Stimulated activated naive CD8-positive, alpha-beta T cell treated with anti-CD3 and anti-CD28 coated beads, Interleukin-15, amount 100 ng/mL, for 72 hours (primary cell): ENCODE measurements at regions not wholly inside any gene's neighbourhood (a gene's known extent, or its start where the extent isn't known, plus 50 kb on each side); places are given as distances from the start of the nearest gene placed in this dataset.

Source experiments
- ATAC-seq: fragments of 150-1000 bp; cut with Tn5 transposase; 2 replicates; pipeline ENCODE4 v1.10.0; 2021; ENCODE audit warnings: mild to moderate bottlenecking, moderate library complexity
- DNase-seq, 2 donors: peaks; one replicate each; pipeline ENCODE4 v3.0.0; 2021 to 2022
- H3K27ac Mint-ChIP-seq, 2 donors: one replicate each; pipeline ENCODE4 v1.8.0; 2022; ENCODE audit warnings: mild to moderate bottlenecking in 2 of 2, mixed read lengths in 2 of 2, moderate library complexity in 2 of 2
- H3K27me3 Mint-ChIP-seq: one replicate; pipeline ENCODE4 v1.8.0; 2022; ENCODE audit warnings: mixed read lengths
- H3K4me1 Mint-ChIP-seq: one replicate; pipeline ENCODE4 v1.8.0; 2022; ENCODE audit warnings: mild to moderate bottlenecking, mixed read lengths
- H3K4me3 Mint-ChIP-seq, 2 donors: one replicate each; pipeline ENCODE4 v1.8.0; 2022; ENCODE audit warnings: mild to moderate bottlenecking in 2 of 2, mixed read lengths in 2 of 2, moderate library complexity in 1 of 2
- H3K9me3 Mint-ChIP-seq, 2 donors: one replicate each; pipeline ENCODE4 v1.8.0; 2022; ENCODE audit warnings: mixed read lengths in 2 of 2

DNA sequence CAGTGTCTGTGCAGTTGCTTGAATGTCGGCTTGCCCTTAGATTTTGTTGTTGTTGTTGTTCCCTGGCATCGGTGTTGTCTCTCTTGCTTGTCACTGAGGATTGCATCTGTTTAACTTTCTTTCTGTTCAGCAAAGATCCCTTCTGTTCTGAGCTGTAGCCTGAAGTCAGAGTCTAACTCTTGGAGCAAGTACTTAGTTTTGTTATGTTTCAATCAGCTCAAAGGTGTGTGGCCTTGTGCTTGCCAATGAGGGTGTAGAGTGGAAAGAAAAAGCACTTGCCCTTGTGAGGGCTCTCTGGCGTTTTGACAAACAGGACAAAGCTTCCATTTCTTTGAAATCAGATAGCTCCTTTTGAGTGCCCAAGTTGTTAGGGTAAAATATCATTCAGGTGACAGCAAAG, 757.1 kb upstream of the CDH7 start:
- ATAC-seq = no peak
- peaks cover 0 to 5% of the 10 kb centered on the region in 2 donors for H3K9me3 Mint-ChIP-seq
- no peak for DNase-seq
- H3K4me3 Mint-ChIP-seq = no peak overlapping the region
- H3K27ac Mint-ChIP-seq = no peak overlapping the region
- H3K4me1 Mint-ChIP-seq = no peaks in the 10 kb centered on the region
- no peaks in the 10 kb centered on the region for H3K27me3 Mint-ChIP-seq

DNA sequence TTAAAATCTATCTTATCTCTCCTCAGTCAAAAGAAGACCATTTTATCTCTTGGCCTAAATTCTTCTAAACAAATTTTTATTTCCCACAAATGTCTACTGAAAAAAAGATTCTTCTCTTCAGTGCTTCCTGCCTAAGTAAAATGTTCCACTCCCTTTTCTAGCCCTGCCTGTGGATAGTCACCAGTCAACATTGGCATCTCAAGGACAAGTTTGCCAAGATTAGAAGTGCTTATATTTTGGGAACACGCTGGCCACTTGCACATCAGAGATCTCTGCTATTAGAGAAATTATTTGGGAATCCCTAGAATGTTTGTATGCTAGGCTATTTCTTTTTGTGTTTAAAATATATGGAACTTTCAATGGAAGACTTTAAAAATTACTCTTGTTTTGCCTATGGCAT, 758.2 kb upstream of the CDH7 start:
- Mint-ChIP-seq H3K9me3 (peaks cover 0 to 5% of the 10 kb centered on the region in 2 donors), H3K4me1 (no peaks in the 10 kb centered on the region), H3K27me3 (no peaks in the 10 kb centered on the region), H3K4me3 (no peak overlapping the region), H3K27ac (no peak overlapping the region)
- ATAC-seq = no peak
- no peak for DNase-seq

DNA sequence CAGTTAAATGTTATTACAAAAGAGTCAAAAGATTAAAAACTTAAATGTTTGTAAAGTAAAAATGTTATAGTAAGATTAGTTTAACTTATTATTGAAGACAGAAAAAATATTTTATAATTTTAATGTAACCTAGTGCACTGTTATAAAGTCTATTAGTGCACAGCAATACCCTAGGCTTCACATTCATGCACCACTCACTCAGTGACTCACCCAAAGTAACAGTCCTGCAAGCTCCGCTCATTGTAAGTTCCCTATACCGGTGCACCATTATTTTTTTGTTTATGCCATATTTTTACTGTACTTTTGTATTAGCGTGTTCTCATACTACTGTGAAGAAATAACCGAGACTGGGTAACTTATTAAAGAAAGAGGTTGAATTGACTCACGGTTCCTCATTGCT, 759.7 kb upstream of the CDH7 start:
- Mint-ChIP-seq H3K27ac (no peak overlapping the region), H3K9me3 (peaks cover 0 to 5% of the 10 kb centered on the region in 2 donors), H3K27me3 (no peaks in the 10 kb centered on the region), H3K4me3 (no peak overlapping the region), H3K4me1 (no peaks in the 10 kb centered on the region)
- DNase-seq = no peak
- ATAC-seq = no peak

DNA sequence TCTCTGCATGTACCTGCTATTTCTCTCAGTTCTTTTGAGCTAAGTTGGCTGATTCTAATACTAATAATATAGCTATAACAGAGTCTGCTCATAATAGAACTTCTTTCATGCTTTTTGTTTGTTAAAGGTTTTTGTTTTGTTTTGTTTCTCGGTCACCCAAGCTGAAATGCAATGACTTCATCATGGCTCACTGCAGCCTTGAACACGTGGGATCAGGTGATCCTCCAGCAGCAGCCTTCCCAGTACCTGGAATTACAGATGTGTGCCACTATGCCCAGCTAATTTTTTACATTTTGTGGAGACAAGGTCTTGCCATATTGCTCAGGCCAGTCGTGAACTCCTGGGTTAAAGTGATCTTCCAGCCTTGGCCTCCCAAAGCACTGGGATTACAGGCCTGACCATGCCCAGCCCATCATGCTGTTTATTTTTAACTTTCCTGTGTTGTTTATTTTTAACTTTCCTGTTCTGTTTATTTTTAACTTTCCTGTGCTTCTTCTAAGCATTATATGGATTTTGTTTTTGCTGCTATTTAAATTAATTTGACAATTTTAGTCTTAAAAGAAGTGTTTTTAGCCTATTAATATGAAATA, 763.8 kb upstream of the CDH7 start:
- no peak overlapping the region for H3K4me3 Mint-ChIP-seq
- H3K9me3 Mint-ChIP-seq = peaks cover 0 to 5% of the 10 kb centered on the region in 2 donors
- no peaks in the 10 kb centered on the region for H3K27me3 Mint-ChIP-seq
- H3K4me1 Mint-ChIP-seq = no peaks in the 10 kb centered on the region
- no peak for ATAC-seq
- no peak for DNase-seq
- no peak overlapping the region for H3K27ac Mint-ChIP-seq

DNA sequence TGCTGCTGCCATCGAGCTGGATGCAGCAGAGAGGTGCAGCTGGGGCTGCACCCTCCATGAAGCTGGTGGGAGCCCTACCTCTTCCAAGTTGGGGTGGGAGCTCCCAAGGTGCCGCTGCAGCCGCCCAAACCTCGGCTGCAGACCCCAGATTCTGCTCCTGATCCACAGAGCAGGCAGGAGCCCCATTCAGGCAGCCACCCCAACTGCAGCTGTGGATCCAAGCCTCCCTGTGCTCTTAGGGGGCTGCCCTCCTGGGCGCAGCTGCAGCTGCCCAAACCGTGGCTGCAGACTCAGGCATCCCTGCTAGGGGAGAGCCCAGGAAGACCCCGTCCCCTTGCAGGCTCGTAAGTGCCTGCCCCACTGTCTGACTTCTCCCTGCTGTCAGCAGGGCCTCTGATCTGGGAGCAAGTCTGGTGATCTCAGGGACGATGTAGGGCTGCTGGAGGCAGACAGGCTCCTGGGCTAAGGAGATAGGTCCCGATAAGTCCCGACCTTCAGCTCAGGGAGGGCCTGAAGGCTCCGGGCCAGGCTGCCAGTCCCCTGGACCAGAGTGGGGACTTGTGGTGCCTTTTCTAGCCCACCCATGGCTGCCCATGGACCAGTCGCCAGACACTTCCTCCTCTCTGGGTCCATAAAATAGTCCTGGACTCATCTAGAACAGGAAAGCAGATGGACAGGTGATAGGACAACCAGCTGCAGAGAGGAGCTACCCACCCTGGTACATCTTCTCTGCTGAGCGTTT, 767.1 kb upstream of the CDH7 start:
- no peak for DNase-seq
- H3K4me1 Mint-ChIP-seq = no peaks in the 10 kb centered on the region
- no peaks in the 10 kb centered on the region for H3K9me3 Mint-ChIP-seq
- no peak for ATAC-seq
- no peaks in the 10 kb centered on the region for H3K27me3 Mint-ChIP-seq
- no peak overlapping the region for H3K4me3 Mint-ChIP-seq
- no peak overlapping the region for H3K27ac Mint-ChIP-seq

DNA sequence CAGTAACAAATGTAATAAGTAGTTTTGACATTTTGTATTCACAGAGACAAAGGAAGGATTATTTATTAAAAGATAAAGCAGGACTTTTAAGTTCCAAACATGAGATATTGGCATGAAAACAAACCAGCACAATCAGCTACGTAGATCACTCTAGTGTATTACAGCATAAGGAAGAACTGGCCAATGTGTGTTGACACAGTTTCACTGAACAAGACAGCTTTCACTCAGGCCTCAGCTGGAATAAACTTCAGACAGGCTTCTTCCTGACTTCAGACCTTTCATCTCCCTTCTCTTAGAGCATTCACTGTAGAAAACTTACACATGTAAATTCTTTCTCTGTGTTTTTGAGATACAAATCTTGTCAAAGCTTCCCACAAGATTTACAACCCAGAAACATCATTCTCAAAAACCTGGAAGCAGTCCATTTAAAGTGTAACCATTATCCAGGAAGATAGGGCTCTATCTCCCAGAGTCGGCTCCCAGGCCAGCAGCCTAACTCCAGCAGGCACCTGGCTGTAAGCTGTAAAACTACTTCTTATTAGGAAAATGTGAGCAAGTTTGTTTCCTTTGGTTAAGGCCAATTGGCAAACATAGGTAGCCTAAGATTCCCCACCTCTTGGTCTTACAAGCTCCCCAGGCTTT, 768.3 kb upstream of the CDH7 start:
- no peaks in the 10 kb centered on the region for H3K4me1 Mint-ChIP-seq
- H3K27me3 Mint-ChIP-seq = no peaks in the 10 kb centered on the region
- DNase-seq (no peak), ATAC-seq (no peak)
- no peak overlapping the region for H3K4me3 Mint-ChIP-seq
- H3K9me3 Mint-ChIP-seq = no peaks in the 10 kb centered on the region
- no peak overlapping the region for H3K27ac Mint-ChIP-seq

DNA sequence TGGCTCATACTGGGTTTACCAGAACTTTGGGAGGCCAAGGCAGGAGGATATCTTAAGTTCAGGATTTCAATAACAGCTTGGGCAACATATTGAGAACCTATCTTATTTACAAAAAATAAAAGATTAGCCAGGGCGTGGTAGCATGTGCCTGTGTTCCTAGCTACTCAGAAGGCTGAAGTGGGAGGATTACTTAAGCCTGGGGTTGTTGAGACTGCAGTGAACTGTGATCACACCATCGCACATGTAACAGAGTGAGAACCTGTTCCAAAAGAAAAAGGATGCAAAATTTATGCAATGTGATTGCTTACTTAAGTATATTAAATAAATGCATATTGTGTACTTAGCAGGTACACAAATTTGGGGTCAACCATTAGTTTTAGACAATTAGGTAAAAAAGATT, 768.9 kb upstream of the CDH7 start:
- DNase-seq (no peak), ATAC-seq (no peak)
- no peak overlapping the region for H3K4me3 Mint-ChIP-seq
- no peaks in the 10 kb centered on the region for H3K27me3 Mint-ChIP-seq
- no peaks in the 10 kb centered on the region for H3K9me3 Mint-ChIP-seq
- H3K4me1 Mint-ChIP-seq = no peaks in the 10 kb centered on the region
- H3K27ac Mint-ChIP-seq = no peak overlapping the region

DNA sequence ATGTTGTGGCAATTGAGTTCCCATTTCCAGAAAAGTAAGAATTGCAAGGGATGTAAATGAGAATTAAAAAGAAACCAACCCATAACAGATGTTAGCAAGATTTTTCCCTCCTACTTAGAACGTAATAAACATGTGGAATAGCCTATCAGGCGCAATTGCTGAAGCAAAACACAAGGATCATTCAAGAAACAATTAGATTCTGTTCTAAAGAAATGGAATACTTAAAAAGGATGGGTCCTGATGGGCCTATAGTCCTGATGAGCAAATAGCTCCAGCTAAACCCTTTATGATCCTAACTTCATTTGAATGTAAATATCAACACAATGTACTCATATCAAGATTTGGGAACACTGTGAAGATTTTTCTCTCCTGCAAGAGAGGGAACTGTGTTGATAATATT, 771.0 kb upstream of the CDH7 start:
- no peak overlapping the region for H3K4me3 Mint-ChIP-seq

DNA sequence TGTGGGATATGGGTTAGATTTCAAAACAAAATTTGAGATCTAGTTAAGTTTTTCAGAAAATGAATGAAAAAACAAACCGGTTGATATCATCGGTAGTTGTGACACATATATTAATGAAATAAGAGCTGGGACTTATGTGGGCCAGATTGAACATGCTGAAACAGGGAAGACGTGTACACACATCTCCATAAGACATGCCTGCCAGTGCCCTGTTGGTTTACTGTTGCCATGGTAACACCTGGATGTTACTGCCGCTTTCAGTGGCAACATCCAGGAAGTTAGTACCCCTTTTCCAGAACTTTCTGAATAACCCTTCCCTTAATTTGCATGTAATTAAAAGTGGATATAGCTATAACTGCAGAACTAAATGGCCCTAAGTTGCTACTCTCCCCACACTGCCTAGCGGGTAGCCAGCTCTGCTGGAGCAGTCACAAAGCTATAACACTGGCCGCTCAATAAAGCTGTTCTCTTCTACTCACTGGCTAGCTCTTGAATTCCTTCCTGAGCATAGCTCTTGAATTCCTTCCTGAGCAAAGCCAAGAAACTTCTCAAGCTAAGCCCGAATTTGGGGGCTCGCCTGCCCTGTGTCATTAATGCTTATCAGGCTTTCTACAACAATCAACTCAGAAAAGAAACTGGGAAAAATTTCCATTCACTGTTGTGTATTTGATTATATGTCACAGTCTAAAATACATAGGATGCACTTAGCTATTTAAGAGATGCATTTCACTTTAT, 776.3 kb upstream of the CDH7 start:
- Mint-ChIP-seq H3K4me1 (no peaks in the 10 kb centered on the region), H3K27ac (no peak overlapping the region), H3K27me3 (no peaks in the 10 kb centered on the region), H3K9me3 (no peaks in the 10 kb centered on the region), H3K4me3 (no peak overlapping the region)
- DNase-seq (no peak), ATAC-seq (no peak)

More for the DNA sequence above, 771.0 kb upstream of the CDH7 start:
- Mint-ChIP-seq H3K4me1 (no peaks in the 10 kb centered on the region), H3K27me3 (no peaks in the 10 kb centered on the region), H3K27ac (no peak overlapping the region), H3K9me3 (no peaks in the 10 kb centered on the region)
- DNase-seq = no peak
- no peak for ATAC-seq

DNA sequence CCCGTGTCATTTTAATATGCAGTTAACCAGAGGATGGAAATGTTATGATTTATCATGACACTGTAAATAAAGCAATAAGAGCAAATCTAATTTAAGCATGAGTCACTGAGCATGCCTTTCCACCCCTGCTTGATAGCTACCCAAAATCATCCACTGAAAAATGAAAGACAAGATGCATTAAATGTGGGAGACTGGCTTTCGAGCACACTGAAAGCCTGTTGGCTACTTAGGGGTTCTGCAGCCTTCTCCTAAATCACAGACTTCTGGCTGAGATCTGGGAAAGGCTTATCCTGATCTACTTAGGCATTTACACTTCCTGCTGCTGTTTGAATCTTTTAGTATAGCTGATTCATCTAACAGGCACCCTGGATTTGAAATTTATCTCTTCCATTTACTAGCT, 778.3 kb upstream of the CDH7 start:
- Mint-ChIP-seq H3K9me3 (no peaks in the 10 kb centered on the region), H3K27ac (no peak overlapping the region), H3K4me1 (no peaks in the 10 kb centered on the region), H3K4me3 (no peak overlapping the region), H3K27me3 (no peaks in the 10 kb centered on the region)
- no peak for DNase-seq
- no peak for ATAC-seq

DNA sequence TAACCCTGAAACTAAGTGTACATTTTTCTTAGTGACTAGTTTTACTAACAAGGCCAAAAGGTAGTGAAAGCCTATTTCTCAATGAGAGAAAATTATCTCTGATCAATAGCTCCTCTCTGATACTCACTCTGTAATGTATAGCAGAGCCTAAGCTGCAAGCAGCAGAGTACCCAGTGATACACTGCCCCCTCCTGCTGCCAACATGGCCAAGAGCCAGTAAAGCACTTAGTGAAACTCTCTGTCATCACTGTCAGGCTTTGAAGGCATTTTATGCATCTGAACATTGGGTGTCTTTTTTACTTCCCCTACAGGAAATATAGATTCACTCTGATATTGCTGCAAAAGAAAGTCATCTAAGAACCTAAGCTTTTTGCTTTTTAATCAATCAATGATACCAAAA, 784.1 kb upstream of the CDH7 start:
- Mint-ChIP-seq H3K4me3 (no peak overlapping the region), H3K27ac (no peak overlapping the region), H3K9me3 (peaks cover 0 to 8% of the 10 kb centered on the region in 2 donors), H3K4me1 (no peaks in the 10 kb centered on the region), H3K27me3 (no peaks in the 10 kb centered on the region)
- ATAC-seq (no peak), DNase-seq (no peak)

DNA sequence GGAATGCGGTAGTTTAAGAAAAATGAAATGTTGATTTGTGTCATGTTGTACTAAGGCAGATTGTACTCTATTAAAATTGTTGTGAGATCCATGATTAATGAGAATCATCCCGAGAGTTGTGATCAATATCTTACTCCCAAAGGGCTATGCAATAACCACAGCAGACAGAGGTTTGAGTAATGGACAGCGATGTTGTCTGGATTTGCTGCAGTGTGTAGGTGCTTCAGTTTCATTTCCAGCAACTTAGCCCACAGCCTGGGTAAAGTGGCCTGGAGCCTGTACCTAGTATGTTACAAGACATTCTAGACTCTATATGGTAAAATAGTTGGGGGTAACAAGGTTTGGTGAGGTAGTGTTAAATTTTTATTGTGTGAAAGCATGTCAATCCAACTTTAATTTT, 794.3 kb upstream of the CDH7 start:
- no peaks in the 10 kb centered on the region for H3K4me1 Mint-ChIP-seq
- no peak for DNase-seq
- H3K4me3 Mint-ChIP-seq = no peak overlapping the region
- H3K9me3 Mint-ChIP-seq = peaks cover 5 to 7% of the 10 kb centered on the region in 2 donors
- H3K27me3 Mint-ChIP-seq = no peaks in the 10 kb centered on the region
- ATAC-seq = no peak
- no peak overlapping the region for H3K27ac Mint-ChIP-seq

DNA sequence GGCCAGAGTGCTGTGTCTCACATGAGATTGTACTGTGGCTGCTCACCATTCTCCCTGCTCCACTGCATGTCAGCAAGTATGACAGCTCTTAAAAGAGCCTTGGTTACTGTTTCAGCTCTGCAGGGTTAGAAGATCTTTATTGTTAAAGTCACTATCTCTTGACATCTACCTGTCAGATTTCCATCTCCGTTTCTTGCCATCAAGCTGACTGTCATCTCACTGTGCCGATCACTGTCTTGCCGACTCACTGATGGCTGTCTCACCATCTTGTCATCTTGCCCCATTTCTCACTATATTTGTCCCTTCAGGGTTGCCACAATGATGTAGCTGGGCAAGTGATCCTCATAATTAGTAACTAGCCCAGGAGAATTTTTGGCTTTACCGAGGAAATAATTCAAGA, 800.9 kb upstream of the CDH7 start:
- Mint-ChIP-seq H3K4me3 (no peak overlapping the region), H3K9me3 (peaks cover 18 to 36% of the 10 kb centered on the region in 2 donors), H3K27me3 (no peaks in the 10 kb centered on the region), H3K4me1 (no peaks in the 10 kb centered on the region), H3K27ac (no peak overlapping the region)
- ATAC-seq (no peak), DNase-seq (no peak)

DNA sequence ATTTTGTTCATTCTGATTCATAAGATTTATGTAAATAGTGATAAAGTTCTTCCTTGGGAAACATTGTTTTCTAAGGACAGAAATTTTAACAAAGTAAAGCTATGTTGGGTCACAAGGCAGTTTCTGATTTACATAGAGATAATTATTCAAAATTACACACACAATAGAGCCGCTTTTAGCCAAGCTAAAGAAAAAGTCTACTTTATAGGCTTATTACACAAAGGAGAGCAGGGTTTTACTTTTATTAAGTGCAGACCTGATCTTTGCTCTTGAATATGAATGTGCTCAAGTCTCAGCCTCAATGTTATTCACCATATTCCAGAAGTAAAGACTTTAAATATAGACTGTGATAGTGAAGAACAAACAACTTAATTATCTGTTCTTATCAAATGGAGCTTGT, 787.8 kb upstream of the LINC00305 start:
- H3K9me3 Mint-ChIP-seq = peaks cover 0 to 5% of the 10 kb centered on the region in 2 donors
- ATAC-seq (no peak), DNase-seq (no peak)
- H3K27ac Mint-ChIP-seq = no peak overlapping the region
- H3K27me3 Mint-ChIP-seq = no peaks in the 10 kb centered on the region
- no peaks in the 10 kb centered on the region for H3K4me1 Mint-ChIP-seq
- no peak overlapping the region for H3K4me3 Mint-ChIP-seq

DNA sequence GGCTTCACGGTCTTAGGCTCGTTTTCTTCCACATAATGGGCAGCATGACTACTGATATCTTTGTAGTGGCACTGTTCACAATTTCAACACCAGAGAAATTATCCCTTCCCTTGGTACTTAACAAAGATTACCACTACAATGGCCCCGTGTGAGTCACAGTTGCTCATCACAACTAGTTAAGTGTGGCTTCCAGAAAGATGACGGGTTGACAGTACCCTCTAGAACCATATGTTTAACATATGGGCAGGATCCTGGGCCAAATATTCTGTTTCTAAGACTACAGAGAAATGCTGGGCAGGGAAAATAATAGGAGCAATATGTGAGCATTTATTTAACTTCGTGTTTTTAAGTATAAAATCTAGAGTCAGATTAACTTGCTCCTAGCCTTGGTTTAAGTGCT, 780.1 kb upstream of the LINC00305 start:
- Mint-ChIP-seq H3K9me3 (peaks cover 5 to 13% of the 10 kb centered on the region in 2 donors), H3K4me3 (no peak overlapping the region), H3K4me1 (no peaks in the 10 kb centered on the region), H3K27ac (no peak overlapping the region), H3K27me3 (no peaks in the 10 kb centered on the region)
- ATAC-seq (no peak), DNase-seq (no peak)

DNA sequence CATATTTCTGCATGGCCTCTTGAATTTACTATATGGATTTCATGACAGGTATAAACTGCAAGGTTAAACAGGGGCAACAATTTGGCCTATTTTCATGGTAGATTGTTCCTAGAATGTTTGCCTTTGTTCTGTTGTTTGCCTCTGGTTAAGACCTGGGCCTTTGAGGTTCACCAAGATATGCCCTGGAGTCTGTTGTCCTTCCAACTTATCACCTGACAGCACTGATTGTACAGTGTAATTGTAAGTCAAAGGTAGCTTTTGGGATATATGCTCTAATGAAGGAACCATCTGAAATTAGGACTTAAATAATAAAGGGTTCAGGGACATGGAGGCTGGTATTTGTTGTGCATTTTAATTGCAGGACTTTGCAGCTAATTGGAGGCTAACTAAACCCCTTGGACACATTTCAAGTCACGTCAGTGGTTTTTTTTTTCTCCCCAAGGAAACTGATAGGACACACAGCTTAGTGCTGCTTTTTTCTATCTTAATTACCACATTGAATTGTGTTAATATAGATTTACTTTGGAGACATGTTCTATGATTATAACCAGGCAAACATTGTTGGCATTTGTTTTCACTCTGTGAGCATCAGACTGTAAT, 771.2 kb upstream of the LINC00305 start:
- Mint-ChIP-seq H3K27me3 (no peaks in the 10 kb centered on the region), H3K9me3 (peaks cover 4 to 6% of the 10 kb centered on the region in 2 donors)
- ATAC-seq = no peak

More for the DNA sequence above, 771.2 kb upstream of the LINC00305 start:
- H3K4me1 Mint-ChIP-seq = no peaks in the 10 kb centered on the region
- DNase-seq = no peak
- H3K27ac Mint-ChIP-seq = no peak overlapping the region
- no peak overlapping the region for H3K4me3 Mint-ChIP-seq
